ENCODE measurements at regions not wholly inside any gene's neighbourhood (a gene's known extent, or its start where the extent isn't known, plus 50 kb on each side); places are given as distances from the start of the nearest gene placed in this dataset.
A peak's percentile ranks its signal among the peaks of the same experiment; 100 is the strongest.

GRCh38 chr3:128569756-128570155 lies 76.8 kb upstream of the GATA2 start:
- no peak for DNase-seq

- DNase-seq: no peak
Observed at GRCh38 chr3:128568602-128569490, 75.8 kb upstream of the GATA2 start.

GRCh38 chr3:128567705-128568356 lies 74.8 kb upstream of the GATA2 start:
- no peak for DNase-seq

- DNase-seq: no peak
Observed at GRCh38 chr3:128567141-128567540, 74.1 kb upstream of the GATA2 start.

- DNase-seq: peak; percentile 38
Observed at GRCh38 chr3:128563439-128563838, 70.4 kb upstream of the GATA2 start.

- no peak for DNase-seq
Observed at GRCh38 chr3:128561504-128561903, 68.5 kb upstream of the GATA2 start.

- DNase-seq: no peak
Observed at GRCh38 chr3:128560768-128561167, 67.8 kb upstream of the GATA2 start.

GRCh38 chr3:128559486-128560225 lies 66.7 kb upstream of the GATA2 start:
- no peak for DNase-seq

- no peak for DNase-seq
Observed at GRCh38 chr3:128557531-128558280, 64.7 kb upstream of the GATA2 start.

- DNase-seq: no peak
Observed at GRCh38 chr3:128556907-128557306, 63.9 kb upstream of the GATA2 start.

GRCh38 chr3:128556384-128556783 lies 63.4 kb upstream of the GATA2 start:
- DNase-seq: no peak

- no peak for DNase-seq
Observed at GRCh38 chr3:128555841-128556240, 62.8 kb upstream of the GATA2 start.

GRCh38 chr3:128555098-128555825 lies 62.3 kb upstream of the GATA2 start:
- DNase-seq: no peak

- DNase-seq: no peak
Observed at GRCh38 chr3:128554465-128555097, 61.6 kb upstream of the GATA2 start.

GRCh38 chr3:128554100-128554464 lies 61.1 kb upstream of the GATA2 start:
- peak; percentile 44 for DNase-seq

GRCh38 chr3:128553560-128553959 lies 60.6 kb upstream of the GATA2 start:
- DNase-seq: no peak

- no peak for DNase-seq
Observed at GRCh38 chr3:128551867-128552266, 58.9 kb upstream of the GATA2 start.

GRCh38 chr3:128551451-128551850 lies 58.5 kb upstream of the GATA2 start:
- no peak for DNase-seq

GRCh38 chr3:128550471-128551126 lies 57.6 kb upstream of the GATA2 start:
- no peak for DNase-seq

- no peak for DNase-seq
Observed at GRCh38 chr3:128550113-128550440, 57.1 kb upstream of the GATA2 start.
